ENCODE measurements at regions not wholly inside any gene's neighbourhood (a gene's known extent, or its start where the extent isn't known, plus 50 kb on each side); places are given as distances from the start of the nearest gene placed in this dataset.
"Not testable (repeated sequence)": the region's sequence is repeated elsewhere in the genome, so short reads cannot be mapped to it uniquely, and the experiment has no call there.

DNA sequence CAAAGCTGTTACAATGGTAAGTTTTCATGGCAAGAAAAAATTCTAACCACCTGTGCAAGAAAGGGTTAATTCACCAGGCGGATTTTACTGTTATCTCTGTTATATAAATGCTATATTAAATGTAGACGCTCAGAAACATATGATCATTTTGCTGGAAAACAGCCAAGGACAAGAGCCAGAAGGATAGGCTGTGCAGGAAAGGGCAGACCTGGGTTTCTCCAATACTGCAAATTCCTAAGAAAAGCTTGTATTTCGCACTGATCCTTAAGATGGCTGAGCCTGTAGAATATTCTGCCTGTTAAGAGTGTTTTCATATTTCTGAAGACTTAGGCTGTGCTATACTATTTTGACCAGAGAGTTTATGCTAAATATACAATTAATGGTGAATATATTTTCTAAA lies 564.1 kb upstream of the KCND2 start:
- DNase-seq (ENCODE audit: low spot score), result peak; percentile 28

DNA sequence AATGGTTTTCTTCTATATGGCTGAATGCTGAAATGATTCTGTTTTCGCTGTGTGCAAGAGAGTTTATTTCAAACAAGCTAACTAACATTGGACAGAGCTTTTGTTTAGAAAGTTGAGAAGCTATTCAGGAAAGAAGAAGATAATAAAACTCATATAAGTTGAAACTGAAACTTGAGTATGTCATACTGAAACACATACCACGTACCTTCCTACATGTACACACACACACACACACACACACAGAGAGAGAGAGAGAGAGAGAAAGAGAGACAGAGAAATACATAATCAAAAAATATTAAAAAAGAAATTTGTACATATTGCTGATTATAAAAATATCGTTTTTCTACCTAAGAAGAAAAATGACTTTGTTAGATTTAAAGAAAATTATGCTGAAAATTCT lies 561.9 kb upstream of the KCND2 start:
- DNase-seq (ENCODE audit: low spot score), result no peak

DNA sequence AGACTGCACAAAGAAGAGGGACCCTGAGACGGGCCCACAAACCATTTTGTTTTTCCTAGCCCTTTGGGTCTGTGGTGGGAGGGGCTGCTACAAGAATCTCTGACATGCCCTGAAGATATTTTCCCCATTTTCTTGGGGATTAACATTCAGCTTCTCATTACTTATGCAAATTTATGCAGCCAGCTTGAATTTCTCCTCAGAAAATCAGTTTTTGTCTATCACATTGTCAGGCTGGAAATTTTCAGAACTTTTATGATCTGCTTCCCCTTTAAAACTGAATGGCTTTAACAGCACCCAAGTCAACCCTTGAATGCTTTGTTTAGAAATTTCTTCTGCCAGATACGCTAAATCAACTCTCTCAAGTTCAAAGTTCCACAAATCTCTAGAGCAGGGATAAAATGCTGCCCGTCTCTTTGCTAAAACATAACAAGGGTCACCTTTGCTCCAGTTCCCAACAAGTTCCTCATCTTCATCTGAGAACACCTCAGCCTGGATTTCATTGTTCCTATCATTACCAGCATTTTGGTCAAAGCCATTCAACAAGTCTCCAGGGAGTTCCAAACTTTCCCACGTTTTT lies 560.0 kb upstream of the KCND2 start:
- DNase-seq (ENCODE audit: low spot score), result no peak

DNA sequence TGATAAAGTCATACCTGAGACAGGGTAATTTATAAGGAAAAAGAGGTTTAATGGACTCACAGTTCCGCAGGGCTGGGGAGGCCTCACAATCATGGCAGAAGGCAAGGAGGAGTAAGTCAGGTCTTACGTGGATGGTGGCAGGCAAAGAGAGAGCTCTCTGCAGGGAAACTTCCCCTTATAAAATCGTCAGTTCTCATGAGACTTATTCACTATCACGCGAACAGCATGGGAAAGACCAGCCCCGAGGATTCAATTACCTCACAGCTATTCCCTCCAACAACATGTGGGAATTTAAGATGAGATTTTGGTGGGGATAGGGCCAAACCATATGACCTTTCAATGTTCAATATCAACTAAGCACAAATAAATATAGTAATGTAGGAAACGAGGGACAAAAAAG lies 559.4 kb upstream of the KCND2 start:
- no peak for DNase-seq (ENCODE audit: low spot score)

DNA sequence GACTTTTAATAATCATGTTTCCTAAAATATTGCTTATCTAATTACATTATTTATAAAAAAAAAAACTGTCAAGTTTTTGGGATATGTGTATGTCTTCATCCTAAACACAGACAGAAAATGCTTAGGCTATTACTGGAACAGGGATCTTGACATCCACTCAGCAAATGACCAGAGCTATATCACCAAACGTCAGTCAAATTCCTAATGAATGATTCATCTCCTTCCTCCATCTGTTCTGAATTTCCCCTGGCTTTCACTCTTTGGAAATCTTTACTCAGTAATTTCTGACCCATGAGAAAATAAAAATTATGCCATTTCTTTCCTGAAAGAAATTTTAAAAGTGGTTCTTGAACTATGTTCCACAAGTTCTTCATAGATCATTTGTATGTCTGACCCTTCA lies 552.4 kb upstream of the KCND2 start:
- no peak for DNase-seq (ENCODE audit: low spot score)

DNA sequence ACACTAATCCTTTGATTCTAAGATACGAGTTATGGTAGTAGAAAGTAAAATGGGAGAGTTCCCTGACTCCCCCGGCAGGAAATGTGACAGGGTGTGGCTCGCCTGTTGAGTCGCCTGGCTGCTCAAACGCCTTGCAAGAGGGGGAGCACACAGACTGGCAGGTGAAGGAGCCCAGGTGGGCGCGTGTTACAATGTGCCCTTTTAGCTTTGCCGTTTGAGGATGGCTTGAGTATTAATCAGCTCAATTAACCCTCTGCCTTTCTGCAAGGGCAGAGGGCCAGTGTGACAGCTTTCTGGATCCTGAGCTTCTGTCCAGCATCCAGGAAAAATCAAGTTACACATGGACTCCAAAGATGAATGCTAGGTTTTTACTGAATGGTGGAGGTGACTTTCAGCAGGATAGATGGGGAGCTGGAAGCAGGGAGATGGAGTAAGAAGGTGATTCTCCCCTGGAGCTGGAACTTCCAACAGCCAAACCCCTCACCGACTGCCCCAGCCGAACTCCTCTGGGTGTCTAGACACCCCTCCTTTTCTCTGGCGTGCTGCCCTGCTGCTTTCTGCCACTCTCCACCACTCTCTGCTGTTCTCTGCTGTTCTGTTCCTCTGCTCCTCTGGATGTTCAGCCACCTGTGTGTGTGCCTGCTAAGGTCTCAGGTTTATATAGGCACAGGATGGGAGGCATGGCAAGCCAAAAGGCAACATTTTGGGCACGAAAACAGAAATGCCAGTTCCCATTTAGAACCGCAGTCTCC lies 548.8 kb upstream of the KCND2 start:
- peak; percentile 90 for DNase-seq (ENCODE audit: low spot score)

DNA sequence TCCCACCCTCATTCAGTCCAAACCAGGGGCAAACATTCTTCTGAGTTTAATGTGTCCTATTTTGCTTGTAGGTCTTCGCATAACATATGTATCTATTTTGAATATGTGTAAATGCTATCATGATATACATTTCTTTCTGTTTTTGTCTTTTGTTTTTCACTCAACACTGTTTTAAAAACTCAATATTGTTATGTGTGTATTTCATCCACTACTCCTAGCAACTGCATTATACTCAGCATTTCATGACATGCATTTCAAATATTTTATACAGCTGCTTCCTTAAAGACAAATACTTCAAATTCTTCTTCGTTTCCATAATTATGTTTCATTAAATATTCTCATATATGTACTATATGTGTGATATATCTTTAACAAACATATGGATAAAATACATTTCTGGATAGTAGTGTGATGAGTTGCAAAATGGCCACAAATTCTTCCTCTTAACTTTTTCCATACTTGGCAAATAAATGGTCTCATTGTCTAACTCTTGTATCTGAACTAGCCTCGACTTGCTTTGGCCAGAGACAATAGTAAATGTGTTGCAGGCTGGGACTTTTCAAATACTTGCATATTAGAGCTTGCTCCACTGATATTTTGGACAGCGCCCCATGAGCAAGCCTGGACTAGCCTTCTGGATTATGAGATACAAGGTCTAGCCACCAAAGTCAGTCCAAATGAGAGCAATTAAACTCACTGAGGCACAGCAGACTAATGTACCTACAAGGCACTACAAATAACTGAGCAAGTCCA lies 539.7 kb upstream of the KCND2 start:
- DNase-seq (ENCODE audit: low spot score), result no peak

DNA sequence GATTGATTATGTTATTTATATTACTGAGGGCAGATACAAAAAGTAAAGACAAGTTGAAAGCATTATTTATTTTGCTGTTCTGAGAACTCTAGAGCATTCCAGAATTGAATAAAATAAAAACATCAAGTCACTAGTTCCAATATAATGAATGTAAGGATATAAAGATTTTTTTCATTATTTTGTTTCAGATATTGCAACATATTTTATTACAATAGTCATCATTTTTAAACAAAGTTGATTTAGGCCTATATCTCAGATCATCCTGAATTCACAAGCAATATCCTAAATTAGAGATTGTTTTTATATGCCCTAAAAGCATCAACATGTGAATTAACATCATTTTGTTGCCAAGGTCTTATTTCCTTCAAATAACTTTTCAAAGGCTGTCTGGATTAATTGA lies 535.6 kb upstream of the KCND2 start:
- DNase-seq (ENCODE audit: low spot score), result no peak

DNA sequence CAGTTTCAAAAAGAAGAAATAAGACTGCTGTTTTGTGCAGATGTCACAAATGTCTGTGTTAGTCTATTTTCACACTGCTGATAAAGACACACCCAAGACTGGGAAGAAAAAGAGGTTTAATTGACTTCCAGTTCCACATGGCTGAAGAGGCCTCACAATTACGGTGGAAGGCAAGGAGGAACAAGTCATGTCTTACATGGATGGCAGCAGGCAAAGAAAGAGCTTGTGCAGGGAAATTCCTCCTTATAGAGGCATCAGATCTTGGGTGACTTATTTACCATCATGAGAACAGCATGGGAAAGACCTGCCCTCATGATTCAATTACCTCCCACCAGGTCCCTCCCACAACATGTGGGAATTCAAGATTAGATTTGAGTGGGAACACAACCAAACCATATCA lies 527.7 kb upstream of the KCND2 start:
- not testable (repeated sequence) for DNase-seq (ENCODE audit: low spot score)

DNA sequence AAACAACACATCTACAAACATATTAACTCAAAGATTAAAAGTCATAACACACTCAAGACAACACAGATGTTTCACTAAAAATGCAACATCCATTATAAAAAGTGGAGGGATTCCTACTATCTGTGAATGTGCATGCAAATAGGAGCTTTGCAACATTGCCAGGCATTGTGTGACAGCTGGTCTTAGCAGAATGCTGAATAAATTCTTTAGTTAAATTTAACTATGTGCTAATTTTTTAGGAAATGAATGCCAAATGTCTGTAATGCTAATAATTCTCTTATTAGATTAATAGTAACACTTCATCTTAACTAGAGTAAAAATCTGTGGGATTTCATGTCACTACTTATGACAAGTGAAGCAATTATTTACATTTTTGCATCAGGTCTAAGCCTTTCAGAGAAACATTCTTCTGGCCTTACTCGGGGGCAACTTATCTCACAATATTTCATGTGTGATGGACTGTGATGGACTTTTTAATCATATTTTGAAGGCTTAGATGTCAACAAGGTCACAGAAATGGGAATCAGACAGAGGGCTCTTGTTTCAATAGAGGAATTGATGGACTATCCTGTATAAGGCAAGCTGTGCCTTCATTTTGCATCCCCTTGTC lies 524.6 kb upstream of the KCND2 start:
- peak; percentile 27 for DNase-seq (ENCODE audit: low spot score)

DNA sequence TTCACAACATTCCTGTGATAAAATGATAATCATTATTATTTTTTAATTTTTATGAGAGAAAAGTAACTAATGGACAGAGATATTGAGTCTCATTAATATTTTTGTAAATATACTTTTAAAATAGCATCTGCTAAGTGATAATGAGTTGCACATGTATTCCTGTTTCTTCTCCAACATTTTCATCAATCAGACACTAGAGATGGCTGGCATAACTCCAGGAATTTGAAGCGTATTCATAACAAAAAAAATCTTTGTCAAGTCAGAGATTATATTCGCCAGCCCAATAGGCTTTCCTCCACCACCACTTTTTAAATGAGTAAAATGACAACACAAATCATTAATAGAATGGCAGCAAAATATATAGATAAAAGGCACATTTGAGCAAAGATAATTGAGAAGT lies 524.0 kb upstream of the KCND2 start:
- DNase-seq (ENCODE audit: low spot score), result no peak

DNA sequence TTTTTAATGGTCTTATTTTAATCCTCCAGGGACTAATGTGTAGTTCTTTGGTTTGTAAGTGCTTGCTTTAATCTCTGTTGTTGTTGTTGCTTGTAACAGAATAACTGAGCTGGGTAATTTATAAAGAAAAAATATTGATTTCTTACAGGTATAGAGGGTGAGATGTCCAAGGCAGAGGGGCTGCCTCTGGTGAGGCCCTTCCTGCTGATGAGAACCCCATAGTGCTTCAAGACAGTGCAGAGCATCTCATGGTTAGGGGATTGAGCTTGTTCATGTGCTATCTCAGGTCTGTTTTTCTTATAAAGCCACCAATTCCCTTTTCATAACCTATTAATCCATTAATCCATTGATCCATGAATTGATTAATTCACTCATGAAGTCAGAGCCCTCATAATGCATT lies 516.3 kb upstream of the KCND2 start:
- DNase-seq (ENCODE audit: low spot score), result no peak

DNA sequence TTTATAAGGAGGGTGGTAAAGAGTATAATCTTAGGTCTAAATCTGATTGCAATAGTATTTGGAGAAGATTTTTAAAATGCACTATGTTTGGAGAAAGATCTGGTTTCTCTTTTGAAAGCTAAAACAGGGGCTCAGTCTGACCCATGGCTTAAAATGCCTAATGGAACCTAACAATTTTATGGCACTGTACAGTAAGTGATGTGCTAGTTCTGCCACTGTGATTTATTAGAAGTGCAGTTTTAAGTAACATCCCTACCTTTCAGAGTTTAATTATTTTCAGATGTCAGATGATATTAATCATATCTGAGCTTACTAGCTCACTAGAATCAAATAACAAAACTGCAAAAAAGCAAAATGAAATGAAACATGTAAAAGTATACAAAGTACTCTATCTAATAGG lies 514.7 kb upstream of the KCND2 start:
- DNase-seq (ENCODE audit: low spot score), result no peak

DNA sequence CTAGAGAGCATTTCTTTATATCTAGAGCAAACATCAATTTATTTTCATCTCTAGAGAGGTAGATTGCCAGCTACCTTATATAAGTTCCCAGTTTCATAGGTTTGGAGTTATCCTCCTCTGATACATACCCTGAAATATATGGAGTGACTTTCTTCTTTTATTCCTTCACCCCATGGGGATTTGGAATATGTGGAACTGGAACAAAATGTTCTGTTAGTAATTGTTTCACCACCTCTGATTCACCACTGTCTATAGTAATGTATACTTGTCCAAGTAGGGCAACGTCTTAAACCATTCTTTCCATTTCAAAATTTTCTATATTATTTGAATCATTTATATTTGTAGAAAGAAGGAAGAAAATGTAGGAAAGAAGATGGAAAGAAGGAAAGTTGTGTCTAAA lies 511.2 kb upstream of the KCND2 start:
- DNase-seq (ENCODE audit: low spot score), result no peak

DNA sequence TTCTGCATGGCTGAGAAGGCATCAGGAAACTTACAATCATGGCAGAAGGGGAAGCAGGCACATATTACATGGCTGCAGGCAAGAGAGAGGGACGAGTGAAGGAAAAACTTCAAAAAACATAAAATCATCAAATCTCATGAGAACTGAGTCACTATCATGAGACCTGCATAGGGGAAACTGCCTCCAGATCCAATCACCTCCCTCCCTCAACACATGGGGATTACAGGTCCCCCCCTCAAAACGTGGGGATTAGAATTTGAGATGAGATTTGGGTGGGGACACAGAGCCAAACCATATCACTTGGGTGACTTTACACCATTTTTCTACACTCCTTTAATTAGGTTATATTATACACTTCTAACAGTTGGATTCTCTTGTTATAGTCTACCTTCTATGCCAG lies 490.7 kb upstream of the KCND2 start:
- no peak for DNase-seq (ENCODE audit: low spot score)

DNA sequence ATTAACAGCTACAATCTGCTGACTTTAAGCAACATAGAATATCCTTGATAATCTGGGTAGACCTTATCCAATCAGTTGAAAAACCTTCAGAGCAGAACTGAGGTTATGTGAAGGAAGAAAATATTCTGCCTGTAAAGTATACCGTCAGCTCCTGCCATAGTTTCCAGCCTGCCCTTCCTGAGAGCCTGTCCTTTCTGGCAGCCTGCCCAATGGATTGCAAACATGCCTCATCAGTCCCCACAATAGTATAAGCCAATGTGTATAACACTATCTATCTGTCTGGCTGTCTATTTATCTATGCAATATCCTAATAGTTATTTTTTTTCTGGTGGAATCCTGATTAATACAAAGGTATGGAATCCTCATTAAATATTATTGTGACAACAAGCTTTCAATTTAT lies 489.2 kb upstream of the KCND2 start:
- DNase-seq (ENCODE audit: low spot score), result peak; percentile 34

DNA sequence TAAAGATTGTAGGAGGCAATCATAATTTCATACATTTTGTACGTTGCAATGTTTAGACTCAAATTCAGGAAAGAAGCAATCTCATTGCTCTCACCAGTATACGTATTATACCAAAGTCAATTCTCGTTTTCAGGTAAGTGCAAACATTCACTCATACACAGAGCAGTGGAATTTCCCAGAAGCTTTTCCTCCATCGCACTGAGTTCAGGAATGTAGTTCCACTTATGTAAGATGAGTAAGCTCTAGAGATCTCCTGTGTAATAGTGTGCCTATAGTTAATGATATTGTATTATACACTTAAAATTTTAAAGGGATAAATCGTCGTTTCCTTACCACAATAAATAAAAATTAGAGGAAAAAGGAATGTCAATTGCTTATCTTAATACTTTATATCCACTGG lies 470.8 kb upstream of the KCND2 start:
- no peak for DNase-seq (ENCODE audit: low spot score)

DNA sequence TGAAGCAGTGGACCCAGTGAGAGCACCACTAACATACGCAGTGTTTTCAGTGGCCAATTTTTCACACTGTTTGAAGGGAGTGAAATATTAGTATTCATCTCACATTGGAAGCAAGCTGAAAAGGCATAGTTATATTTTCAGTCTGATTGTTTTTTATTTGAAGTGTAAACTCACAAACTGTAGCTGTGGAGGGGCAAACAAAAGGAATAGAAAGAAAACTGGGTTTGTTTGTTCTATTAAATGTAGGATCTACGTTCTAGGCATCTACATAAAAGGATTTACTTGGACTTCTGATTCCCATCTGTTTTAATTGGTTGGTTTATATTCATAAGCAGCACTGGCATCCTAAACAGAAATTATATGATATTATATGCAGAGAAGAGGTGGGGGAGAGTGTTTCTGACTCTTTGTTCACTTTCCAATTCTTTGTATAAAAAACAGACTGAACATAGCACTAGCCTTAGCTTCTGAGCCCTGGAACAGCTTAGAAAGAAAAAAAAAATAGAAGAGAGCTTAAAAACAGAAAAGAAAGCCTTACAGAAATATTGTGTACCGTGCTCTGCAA lies 447.8 kb upstream of the KCND2 start:
- DNase-seq (ENCODE audit: low spot score), result no peak

DNA sequence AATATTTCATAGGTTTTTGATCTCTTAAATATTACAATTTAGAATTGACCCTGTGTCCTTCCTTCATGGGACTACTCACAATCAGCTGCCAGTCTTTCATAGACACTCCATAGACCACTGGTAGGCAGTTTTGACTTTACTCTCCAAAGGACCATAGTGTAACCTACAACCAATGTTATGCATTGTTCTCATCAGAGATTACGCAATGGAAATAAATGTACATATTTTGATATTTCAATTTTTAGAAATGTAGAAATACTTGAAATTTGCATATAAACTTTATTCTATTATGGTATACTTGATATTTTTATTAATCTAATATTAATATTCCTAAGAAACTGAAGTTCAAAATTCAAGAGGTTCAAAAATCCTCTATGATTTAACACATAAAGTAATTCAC lies 446.4 kb upstream of the KCND2 start:
- no peak for DNase-seq (ENCODE audit: low spot score)

DNA sequence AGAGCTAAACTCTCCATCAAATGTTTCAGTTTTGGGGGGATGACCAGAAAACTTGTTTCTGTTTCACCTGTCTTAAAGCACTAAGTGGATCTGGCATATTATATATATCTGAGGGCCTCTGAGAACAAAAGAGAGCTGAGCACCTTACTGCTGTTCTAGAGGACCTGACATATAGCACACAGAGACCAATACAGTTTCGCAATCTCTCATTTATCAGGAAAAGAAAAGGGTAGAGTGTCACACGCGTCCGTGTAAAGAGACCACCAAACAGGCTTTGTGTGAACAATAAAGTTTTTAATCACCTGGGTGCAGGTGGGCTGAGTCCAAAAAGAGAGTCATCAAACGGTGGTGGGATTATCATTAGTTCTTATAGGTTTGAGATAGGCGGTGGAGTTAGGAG lies 434.5 kb upstream of the KCND2 start:
- DNase-seq (ENCODE audit: low spot score), result no peak

DNA sequence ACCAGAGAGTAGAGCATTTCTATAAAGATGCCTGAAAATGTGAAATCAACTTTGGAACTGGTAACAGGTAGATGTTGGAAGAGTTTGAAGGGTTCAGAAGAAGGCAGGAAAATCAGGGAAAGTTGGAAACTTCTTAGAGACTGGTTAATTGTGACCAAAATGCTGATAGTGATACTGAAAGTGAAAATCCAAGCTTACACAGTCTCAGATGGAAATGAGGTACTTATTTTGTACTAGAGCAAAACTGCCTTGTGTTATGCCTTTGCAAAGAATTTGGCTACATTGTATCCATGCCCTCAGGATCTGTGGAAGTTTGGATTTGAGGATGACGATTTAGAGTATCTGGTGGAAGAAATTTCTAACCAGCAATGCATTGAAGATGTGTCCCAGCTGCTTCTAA lies 430.6 kb upstream of the KCND2 start:
- DNase-seq (ENCODE audit: low spot score), result no peak

DNA sequence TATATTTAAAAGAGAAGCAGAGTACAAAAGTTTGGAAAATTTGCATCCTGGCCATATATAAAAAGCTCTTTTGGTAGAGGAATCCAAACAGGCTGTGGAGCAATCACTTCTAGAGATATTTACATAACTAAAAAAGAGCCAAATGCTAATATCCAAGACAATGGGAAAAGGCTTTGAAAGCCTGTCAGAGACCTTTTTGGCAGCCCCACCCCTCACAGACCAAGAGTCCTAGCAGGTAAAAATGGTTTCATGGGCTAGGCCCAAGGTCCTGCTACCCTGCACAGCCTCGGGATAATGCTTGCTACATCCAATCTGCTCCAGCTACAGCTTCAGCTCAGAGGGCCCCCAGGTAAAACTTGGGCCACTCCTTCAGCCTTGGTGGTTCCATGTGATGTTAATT lies 430.2 kb upstream of the KCND2 start:
- no peak for DNase-seq (ENCODE audit: low spot score)

DNA sequence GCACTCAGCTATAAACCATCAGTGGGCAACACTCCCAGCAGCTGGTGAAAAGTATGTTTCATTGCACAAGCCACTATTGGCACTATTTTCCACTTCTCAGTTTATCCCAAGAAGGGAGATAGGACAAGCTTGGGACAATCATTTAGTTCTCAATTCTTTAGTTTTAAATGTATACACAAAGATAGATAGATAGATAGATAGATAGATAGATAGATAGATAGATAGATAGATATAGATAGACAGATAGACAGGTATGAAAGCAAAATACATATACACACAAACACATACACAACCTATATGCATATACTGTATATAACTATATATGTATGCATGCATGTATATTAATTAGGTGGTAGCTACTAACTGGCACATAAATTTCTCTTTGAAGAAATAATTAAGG lies 411.6 kb upstream of the KCND2 start:
- DNase-seq (ENCODE audit: low spot score), result no peak
